Esophagus squamous epithelium (tissue), 5 donors: ENCODE measurements at regions not wholly inside any gene's neighbourhood (a gene's known extent, or its start where the extent isn't known, plus 50 kb on each side); places are given as distances from the start of the nearest gene placed in this dataset.

Experiments
- DNase-seq: peaks from one replicate; lab custom pipeline; 2025; lab: John Stamatoyannopoulos, UW
- H3K27ac ChIP-seq, 4 donors: fragments of 200-600 bp; sonication (generic); one replicate each; pipeline ENCODE4 v1.5.1; 2016 to 2019; ENCODE audit warnings: mild to moderate bottlenecking in 1 of 4
- H3K27me3 ChIP-seq, 4 donors: fragments of 200-600 bp; sonication (generic); 1 replicate in 3 of 4; 2 replicates in 1 of 4; pipeline versions ENCODE4 v1.5.1 to v1.6.0; 2017 to 2021; ENCODE audit warnings: antibody characterized with exemption in 1 of 4
- H3K36me3 ChIP-seq, 3 donors: fragments of 200-600 bp; sonication (generic); one replicate each; pipeline ENCODE4 v1.5.1; 2016 to 2019
- H3K4me1 ChIP-seq, 3 donors: fragments of 200-600 bp; sonication (generic); one replicate each; pipeline ENCODE4 v1.5.1; 2017 to 2019
- H3K4me3 ChIP-seq, 4 donors: fragments of 200-600 bp; sonication (generic); 1 replicate in 3 of 4; 2 replicates in 1 of 4; pipeline ENCODE4 v1.5.1; 2016 to 2019; ENCODE audit warnings: mild to moderate bottlenecking in 2 of 4, moderate library complexity in 1 of 4
- H3K9me3 ChIP-seq, 3 donors: fragments of 200-600 bp; sonication (generic); one replicate each; pipeline ENCODE4 v1.5.1; 2016 to 2019
- POLR2A ChIP-seq, 4 donors: fragments of 450-650 bp; IDR thresholded peaks; one replicate each; pipeline ENCODE4 v1.6.1; 2017; ENCODE audit warnings: antibody characterized with exemption in 4 of 4, mild to moderate bottlenecking in 4 of 4, moderate library complexity in 3 of 4
- WGBS, 2 donors: methylation state at CpG; one replicate each; pipeline ENCODE4 v1.1.5; 2018; 5-methylcytosine and 5-hydroxymethylcytosine counted together
- intact Hi-C: fragments of 100-400 bp; cut with DNase I; formaldehyde crosslinking; loops from one replicate; pipeline ENCODE4 v1.15.0; 2022
- TF ChIP-seq, protein P1 (sequence below), 6 experiments: fragments of 450-650 bp in 4 of 6; fragments of 200-600 bp in 2 of 6; sonication (generic) in 2 of 6; IDR thresholded peaks; one replicate each; pipeline ENCODE4 v1.5.1; 2016 to 2019; ENCODE audit warnings: antibody characterized with exemption in 6 of 6, mild to moderate bottlenecking in 4 of 6, moderate library complexity in 4 of 6
- donor health status: DM: yes; HTN: yes; CAD: no.

DNA sequence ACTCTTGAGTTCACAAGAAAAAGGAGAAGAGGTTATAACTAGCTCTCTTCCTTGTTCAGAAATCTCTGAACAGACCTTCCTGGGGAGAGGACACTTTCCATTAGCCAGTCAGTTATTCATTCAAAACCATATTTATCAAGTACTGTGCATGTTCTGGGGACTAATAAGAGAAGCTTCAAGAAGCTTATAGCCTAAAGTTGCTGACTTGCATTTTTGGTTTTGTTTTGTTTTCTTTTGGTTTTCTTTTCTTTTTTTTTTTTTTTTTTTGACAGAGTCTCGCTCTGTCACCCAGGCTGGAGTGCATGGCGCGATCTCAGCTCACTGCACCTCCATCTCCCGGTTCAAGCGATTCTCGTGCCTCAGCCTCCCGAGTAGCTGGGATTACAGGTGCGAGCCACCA, 471.4 kb downstream of the KLF12 start:
- Histone ChIP-seq H3K27me3 (no peaks in the 10 kb centered on the region), H3K36me3 (no peaks in the 10 kb centered on the region), H3K27ac (no peak overlapping the region), H3K4me3 (no peak overlapping the region), H3K4me1 (no peaks in the 10 kb centered on the region), H3K9me3 (no peaks in the 10 kb centered on the region)
- WGBS, 2 donors = 100% methylated on average over 1 of the region's 8 CpGs; no CpG with 5 or more reads in 1 of the 2 donors
- DNase-seq = no peak
- intact Hi-C loops = no loop called here
- TF ChIP-seq, protein P1, sequence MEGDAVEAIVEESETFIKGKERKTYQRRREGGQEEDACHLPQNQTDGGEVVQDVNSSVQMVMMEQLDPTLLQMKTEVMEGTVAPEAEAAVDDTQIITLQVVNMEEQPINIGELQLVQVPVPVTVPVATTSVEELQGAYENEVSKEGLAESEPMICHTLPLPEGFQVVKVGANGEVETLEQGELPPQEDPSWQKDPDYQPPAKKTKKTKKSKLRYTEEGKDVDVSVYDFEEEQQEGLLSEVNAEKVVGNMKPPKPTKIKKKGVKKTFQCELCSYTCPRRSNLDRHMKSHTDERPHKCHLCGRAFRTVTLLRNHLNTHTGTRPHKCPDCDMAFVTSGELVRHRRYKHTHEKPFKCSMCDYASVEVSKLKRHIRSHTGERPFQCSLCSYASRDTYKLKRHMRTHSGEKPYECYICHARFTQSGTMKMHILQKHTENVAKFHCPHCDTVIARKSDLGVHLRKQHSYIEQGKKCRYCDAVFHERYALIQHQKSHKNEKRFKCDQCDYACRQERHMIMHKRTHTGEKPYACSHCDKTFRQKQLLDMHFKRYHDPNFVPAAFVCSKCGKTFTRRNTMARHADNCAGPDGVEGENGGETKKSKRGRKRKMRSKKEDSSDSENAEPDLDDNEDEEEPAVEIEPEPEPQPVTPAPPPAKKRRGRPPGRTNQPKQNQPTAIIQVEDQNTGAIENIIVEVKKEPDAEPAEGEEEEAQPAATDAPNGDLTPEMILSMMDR (IDR thresholded peaks at IDR 0.05) = no peak
- no peak for TF ChIP-seq POLR2A (IDR thresholded peaks at IDR 0.05)

DNA sequence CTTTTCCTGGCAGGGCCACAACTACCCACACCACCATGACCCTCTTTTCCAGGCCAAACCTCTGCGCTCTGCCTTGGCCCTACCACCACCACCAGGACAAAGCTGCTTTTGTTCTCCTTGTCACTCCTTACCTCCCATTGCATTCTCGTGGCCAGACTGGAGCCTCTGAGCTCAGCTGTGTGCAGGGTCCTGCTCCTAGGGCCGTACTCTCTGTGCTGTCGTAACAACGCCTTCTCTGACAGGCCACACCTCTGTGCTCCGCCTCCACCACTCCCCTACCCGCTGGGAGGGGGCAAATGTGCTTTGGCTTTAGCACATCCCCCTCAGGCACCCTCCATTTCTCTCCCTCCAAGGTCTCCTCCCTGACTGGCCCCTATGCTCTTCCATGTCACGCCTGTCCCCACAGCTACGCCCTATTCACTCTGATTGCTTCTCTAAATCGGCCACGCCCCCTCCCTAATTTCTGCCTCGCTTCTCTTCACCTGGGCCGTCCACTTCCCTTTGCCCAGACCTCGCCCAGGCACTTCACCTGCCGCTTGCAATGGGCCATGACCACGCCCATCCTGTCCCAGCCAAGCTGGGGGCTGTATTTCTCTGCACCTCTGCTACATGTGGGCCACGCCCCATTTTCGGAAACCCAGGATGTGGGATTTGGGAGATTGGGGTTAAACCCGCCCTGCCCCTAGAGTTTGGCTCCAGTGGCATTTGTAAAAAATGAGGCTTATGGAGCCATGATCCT, 472.3 kb downstream of the KLF12 start:
- no peak for DNase-seq

DNA sequence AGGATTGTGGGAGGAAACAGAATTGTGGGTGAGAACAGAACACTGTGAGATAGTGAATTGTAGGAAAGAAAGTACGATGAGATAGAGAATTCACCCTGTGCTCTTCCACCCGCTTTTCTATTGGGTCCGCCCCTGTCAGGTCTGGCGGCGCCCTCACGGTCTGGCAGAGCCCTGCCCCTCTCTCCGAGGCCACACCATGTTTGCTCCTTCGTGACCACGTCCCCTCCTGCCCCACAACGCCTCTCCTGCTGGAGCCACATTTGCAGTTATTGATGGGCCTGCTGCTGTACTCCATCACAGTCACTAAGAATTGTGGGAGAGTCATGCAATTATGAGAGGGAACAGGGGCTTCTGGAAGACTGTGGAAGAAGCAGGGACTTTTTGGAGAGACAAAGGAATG, 473.1 kb downstream of the KLF12 start:
- H3K36me3 ChIP-seq = no peaks in the 10 kb centered on the region
- TF ChIP-seq POLR2A (IDR thresholded peaks at IDR 0.05) = no peak
- H3K27ac ChIP-seq = no peak overlapping the region
- no peak overlapping the region for H3K4me3 ChIP-seq
- 89 to 97% methylated on average over 10 of the region's 10 CpGs for WGBS, 2 donors
- intact Hi-C loops = no loop called here
- no peaks in the 10 kb centered on the region for H3K4me1 ChIP-seq
- H3K27me3 ChIP-seq = no peaks in the 10 kb centered on the region
- no peaks in the 10 kb centered on the region for H3K9me3 ChIP-seq
- DNase-seq = no peak

More for the DNA sequence above, 472.3 kb downstream of the KLF12 start:
- Histone ChIP-seq H3K27me3 (no peaks in the 10 kb centered on the region), H3K36me3 (no peaks in the 10 kb centered on the region), H3K4me3 (no peak overlapping the region), H3K4me1 (no peaks in the 10 kb centered on the region), H3K27ac (no peak overlapping the region), H3K9me3 (no peaks in the 10 kb centered on the region)
- no peak for TF ChIP-seq POLR2A (IDR thresholded peaks at IDR 0.05)
- TF ChIP-seq, protein P1 (IDR thresholded peaks at IDR 0.05) = no peak
- intact Hi-C loops = no loop called here
- WGBS, 2 donors = 83 to 88% methylated on average over 16 to 18 of the region's 19 CpGs

DNA sequence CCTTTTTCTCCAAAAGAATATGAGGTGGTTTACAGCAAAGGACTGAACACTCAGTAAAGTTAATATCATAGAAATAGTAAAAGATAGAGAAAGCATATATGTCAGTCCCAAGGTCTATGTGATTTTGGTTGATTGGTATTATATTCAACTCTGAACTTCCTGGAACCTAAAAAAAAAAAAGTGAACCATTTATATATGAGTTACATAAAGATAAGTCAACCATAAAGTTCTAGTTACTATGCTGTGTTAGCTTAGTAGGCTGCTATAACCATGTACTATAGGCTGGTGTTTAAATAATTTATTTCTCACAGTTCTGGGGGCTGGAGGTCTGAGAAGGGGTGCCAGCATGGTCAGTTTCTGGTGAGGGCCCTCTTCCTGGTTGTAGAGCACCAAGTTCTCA, 475.6 kb downstream of the KLF12 start:
- Histone ChIP-seq H3K27ac (no peak overlapping the region), H3K4me3 (no peak overlapping the region), H3K36me3 (no peaks in the 10 kb centered on the region), H3K4me1 (no peaks in the 10 kb centered on the region), H3K9me3 (no peaks in the 10 kb centered on the region), H3K27me3 (no peaks in the 10 kb centered on the region)
- TF ChIP-seq, protein P1 (IDR thresholded peaks at IDR 0.05) = no peak
- no peak for TF ChIP-seq POLR2A (IDR thresholded peaks at IDR 0.05)
- intact Hi-C loops = no loop called here
- DNase-seq = no peak

DNA sequence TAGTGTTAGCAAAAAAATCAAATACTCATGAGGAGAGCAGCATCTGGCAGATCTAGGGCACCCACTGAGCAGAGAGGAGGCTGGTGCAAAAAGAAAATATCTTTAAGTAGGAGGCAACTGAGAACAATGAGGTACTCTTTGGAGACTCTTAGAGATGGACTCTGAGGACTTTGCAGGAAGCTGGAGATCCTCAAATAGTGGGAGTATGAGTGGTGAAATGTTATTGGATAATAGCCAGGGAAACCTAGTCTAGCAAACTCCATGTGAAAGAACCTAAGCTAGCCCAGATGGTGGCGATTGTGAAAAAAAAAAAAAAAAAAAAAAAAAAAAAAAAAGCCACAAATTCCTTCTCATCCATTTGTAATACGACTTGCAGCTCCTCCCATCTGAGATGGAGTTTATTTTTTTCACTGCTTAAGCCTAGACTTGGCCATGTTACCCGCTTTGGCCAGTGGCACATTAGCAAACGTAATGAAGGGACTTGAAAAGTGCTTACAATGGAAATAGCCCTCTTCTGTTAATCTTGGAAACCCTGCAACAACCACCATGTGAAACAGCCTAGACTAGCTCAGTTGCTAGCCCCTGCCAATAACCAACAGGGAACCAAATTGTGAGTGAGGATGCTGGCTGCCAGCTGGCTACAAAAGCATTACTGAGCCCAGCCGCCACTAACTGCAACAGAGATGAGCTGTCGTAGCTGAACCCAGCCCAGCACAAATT, 476.2 kb downstream of the KLF12 start:
- no peaks in the 10 kb centered on the region for H3K36me3 ChIP-seq
- intact Hi-C loops = no loop called here
- DNase-seq = no peak
- no peak for TF ChIP-seq POLR2A (IDR thresholded peaks at IDR 0.05)
- TF ChIP-seq, protein P1 (IDR thresholded peaks at IDR 0.05) = no peak
- H3K27ac ChIP-seq = no peak overlapping the region
- no peaks in the 10 kb centered on the region for H3K4me1 ChIP-seq
- H3K27me3 ChIP-seq = no peaks in the 10 kb centered on the region
- no peaks in the 10 kb centered on the region for H3K9me3 ChIP-seq
- no peak overlapping the region for H3K4me3 ChIP-seq
- 65 to 80% methylated on average over 6 of the region's 6 CpGs for WGBS, 2 donors
